ENCODE measurements at regions not wholly inside any gene's neighbourhood (a gene's known extent, or its start where the extent isn't known, plus 50 kb on each side); places are given as distances from the start of the nearest gene placed in this dataset.

DNA sequence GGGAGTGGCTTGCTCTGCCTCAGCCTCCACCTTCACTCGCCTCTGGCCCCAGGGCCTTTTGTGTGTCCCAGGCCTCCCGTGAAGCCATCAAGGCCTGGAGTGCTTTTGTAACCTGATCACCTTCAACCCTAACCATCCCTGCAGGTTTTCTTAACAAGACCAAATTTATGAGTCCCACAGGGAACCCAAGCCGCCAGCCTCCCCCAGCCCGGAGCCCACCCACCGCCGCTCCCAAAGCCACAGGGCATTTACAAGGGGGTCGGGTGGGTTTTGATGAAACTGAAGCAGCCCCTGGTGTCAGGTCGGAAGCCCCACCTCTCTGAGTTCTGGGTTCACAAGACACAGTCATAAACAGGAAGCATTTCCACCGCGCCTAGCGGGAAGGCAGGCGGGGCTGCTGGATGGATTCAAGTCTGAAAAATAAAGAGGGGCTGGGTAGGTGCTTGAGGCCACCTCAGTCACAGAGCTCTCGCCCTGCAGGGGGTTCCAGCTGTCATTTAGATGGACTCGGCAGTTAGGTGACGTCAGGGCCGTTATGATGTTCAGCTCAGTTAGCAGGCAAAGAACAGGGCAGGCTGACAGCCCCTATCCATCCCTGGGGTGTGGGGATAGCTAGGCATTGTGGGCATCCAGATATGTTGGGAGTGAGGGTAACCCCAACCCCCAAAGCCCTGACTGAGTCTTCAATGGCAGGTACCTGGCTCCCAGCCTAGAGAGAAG is 128.5 kb downstream of the BCOR start:
- H3K4me2 ChIP-seq (ENCODE audit: low read length) = no peak overlapping the region
- no peaks in the 10 kb centered on the region for H4K20me1 ChIP-seq (ENCODE audit: insufficient read depth)
- no peaks in the 10 kb centered on the region for H3K79me2 ChIP-seq (replicated peaks; ENCODE audit: insufficient read depth, low read length)
- TF ChIP-seq TAF1 (IDR thresholded peaks at IDR 0.05; ENCODE audit: low read depth) (no peak), EZH2 (IDR thresholded peaks at IDR 0.05; ENCODE audit: borderline replicate concordance, insufficient read depth, low read length, poor library complexity, severe bottlenecking) (no peak), POLR2AphosphoS5 (IDR thresholded peaks at IDR 0.05) (no peak), RAD21 (conservative IDR thresholded peaks at IDR 0.05) (no peak), EP300 (conservative IDR thresholded peaks at IDR 0.05; ENCODE audit: poor library complexity, severe bottlenecking) (no peak), SMC3 (conservative IDR thresholded peaks at IDR 0.05; ENCODE audit: poor library complexity) (no peak), MXI1 (conservative IDR thresholded peaks at IDR 0.05; ENCODE audit: poor library complexity, severe bottlenecking) (no peak)
- TF ChIP-seq, protein P1, sequence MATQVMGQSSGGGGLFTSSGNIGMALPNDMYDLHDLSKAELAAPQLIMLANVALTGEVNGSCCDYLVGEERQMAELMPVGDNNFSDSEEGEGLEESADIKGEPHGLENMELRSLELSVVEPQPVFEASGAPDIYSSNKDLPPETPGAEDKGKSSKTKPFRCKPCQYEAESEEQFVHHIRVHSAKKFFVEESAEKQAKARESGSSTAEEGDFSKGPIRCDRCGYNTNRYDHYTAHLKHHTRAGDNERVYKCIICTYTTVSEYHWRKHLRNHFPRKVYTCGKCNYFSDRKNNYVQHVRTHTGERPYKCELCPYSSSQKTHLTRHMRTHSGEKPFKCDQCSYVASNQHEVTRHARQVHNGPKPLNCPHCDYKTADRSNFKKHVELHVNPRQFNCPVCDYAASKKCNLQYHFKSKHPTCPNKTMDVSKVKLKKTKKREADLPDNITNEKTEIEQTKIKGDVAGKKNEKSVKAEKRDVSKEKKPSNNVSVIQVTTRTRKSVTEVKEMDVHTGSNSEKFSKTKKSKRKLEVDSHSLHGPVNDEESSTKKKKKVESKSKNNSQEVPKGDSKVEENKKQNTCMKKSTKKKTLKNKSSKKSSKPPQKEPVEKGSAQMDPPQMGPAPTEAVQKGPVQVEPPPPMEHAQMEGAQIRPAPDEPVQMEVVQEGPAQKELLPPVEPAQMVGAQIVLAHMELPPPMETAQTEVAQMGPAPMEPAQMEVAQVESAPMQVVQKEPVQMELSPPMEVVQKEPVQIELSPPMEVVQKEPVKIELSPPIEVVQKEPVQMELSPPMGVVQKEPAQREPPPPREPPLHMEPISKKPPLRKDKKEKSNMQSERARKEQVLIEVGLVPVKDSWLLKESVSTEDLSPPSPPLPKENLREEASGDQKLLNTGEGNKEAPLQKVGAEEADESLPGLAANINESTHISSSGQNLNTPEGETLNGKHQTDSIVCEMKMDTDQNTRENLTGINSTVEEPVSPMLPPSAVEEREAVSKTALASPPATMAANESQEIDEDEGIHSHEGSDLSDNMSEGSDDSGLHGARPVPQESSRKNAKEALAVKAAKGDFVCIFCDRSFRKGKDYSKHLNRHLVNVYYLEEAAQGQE (IDR thresholded peaks at IDR 0.05; ENCODE audit: borderline replicate concordance) = no peak
- TF ChIP-seq, protein P2, sequence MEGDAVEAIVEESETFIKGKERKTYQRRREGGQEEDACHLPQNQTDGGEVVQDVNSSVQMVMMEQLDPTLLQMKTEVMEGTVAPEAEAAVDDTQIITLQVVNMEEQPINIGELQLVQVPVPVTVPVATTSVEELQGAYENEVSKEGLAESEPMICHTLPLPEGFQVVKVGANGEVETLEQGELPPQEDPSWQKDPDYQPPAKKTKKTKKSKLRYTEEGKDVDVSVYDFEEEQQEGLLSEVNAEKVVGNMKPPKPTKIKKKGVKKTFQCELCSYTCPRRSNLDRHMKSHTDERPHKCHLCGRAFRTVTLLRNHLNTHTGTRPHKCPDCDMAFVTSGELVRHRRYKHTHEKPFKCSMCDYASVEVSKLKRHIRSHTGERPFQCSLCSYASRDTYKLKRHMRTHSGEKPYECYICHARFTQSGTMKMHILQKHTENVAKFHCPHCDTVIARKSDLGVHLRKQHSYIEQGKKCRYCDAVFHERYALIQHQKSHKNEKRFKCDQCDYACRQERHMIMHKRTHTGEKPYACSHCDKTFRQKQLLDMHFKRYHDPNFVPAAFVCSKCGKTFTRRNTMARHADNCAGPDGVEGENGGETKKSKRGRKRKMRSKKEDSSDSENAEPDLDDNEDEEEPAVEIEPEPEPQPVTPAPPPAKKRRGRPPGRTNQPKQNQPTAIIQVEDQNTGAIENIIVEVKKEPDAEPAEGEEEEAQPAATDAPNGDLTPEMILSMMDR (IDR thresholded peaks at IDR 0.05; ENCODE audit: poor library complexity, severe bottlenecking) = no peak
- no peaks in the 10 kb centered on the region for H3K9me3 ChIP-seq (ENCODE audit: low read length)
- H3K36me3 ChIP-seq (ENCODE audit: insufficient read depth, low read length) = no peaks in the 10 kb centered on the region
- no peaks in the 10 kb centered on the region for H3K27me3 ChIP-seq (ENCODE audit: insufficient read depth, low read depth, low read length)
- H3K27ac ChIP-seq (ENCODE audit: low read length) = no peak overlapping the region
- H3F3A ChIP-seq (ENCODE audit: insufficient read depth, low read length, poor library complexity, severe bottlenecking) = no peaks in the 10 kb centered on the region
- H3K4me3 ChIP-seq (ENCODE audit: low read length) = no peak overlapping the region
- H3K9ac ChIP-seq (ENCODE audit: low read length) = no peak overlapping the region
- H2AFZ ChIP-seq (ENCODE audit: low read depth, low read length) = no peak overlapping the region
- H3K9me2 ChIP-seq (ENCODE audit: insufficient read depth, low read length) = no peaks in the 10 kb centered on the region

DNA sequence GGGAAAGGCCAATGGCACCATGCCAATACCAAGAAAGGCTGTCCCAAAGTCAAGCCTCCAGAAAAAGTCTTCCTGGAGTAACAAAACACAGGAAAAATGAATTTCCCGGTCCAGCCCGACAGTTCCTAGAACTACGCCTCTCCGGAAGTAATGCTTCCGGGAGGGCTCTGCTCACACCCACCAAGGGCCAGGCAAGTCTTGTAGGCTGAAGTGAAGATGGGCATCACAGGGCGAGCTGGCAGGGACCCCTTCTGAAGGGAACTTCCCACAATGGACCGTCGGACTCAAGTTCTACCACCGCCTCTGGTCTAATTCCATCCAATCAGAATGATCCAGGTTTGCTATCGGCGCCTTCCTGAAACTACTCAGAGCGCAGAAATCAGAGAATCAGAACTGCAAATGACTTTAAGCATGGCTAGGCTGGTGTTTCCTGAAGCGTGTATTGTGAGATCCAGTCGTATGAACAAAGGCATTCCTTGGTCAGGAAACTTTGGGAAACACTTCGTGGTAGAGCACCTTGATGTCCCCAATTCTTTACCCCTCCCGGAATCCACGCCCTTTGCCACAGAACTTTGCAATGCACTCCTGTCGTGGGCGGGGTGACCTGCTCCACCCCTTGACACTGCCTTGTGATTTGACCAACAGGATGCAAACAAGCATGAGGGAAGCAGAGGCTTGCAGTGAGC is 127.8 kb downstream of the BCOR start:
- TF ChIP-seq, protein P1 (IDR thresholded peaks at IDR 0.05; ENCODE audit: borderline replicate concordance) = no peak
- no peak for TF ChIP-seq RAD21 (conservative IDR thresholded peaks at IDR 0.05)
- TF ChIP-seq POLR2AphosphoS5 (IDR thresholded peaks at IDR 0.05) = no peak
- Histone ChIP-seq H3K4me2 (ENCODE audit: low read length) (no peak overlapping the region), H3K36me3 (ENCODE audit: insufficient read depth, low read length) (no peaks in the 10 kb centered on the region), H3K27ac (ENCODE audit: low read length) (no peak overlapping the region), H3K9me2 (ENCODE audit: insufficient read depth, low read length) (no peaks in the 10 kb centered on the region), H3K9me3 (ENCODE audit: low read length) (no peaks in the 10 kb centered on the region), H2AFZ (ENCODE audit: low read depth, low read length) (no peak overlapping the region), H3K9ac (ENCODE audit: low read length) (no peak overlapping the region), H3F3A (ENCODE audit: insufficient read depth, low read length, poor library complexity, severe bottlenecking) (no peaks in the 10 kb centered on the region), H3K4me3 (ENCODE audit: low read length) (no peak overlapping the region), H3K27me3 (ENCODE audit: insufficient read depth, low read depth, low read length) (no peaks in the 10 kb centered on the region), H3K79me2 (replicated peaks; ENCODE audit: insufficient read depth, low read length) (no peaks in the 10 kb centered on the region), H4K20me1 (ENCODE audit: insufficient read depth) (no peaks in the 10 kb centered on the region)
